ENCODE measurements at regions not wholly inside any gene's neighbourhood (a gene's known extent, or its start where the extent isn't known, plus 50 kb on each side); places are given as distances from the start of the nearest gene placed in this dataset.

DNA sequence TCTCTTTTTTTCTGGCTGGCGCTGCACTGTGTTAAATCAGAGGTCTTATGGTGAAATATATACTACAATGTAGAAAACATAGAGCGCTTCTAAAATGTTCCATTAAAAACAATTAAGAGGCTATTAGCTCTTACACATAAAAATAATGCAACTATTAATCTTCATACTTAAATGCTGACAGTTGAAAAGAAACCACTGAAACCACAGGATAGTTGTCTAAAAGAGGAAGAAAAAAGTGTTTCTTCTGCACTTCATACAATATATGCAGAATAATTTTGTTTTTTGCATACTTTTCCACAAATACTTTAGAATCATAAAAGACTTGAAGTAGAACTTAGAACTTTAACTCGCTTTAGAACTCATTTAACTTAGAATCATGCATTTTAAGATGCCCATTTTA is 170.5 kb downstream of the PYDC2 start:
- in situ Hi-C loops (cut with MboI; ENCODE audit: low pct_unique_long_range_greater_than_20kb, low sequenced_read_pairs, unreplicated experiment) = no loop called here
- DNase-seq (ENCODE audit: low spot score) = no peak
- TF ChIP-seq, protein P1, sequence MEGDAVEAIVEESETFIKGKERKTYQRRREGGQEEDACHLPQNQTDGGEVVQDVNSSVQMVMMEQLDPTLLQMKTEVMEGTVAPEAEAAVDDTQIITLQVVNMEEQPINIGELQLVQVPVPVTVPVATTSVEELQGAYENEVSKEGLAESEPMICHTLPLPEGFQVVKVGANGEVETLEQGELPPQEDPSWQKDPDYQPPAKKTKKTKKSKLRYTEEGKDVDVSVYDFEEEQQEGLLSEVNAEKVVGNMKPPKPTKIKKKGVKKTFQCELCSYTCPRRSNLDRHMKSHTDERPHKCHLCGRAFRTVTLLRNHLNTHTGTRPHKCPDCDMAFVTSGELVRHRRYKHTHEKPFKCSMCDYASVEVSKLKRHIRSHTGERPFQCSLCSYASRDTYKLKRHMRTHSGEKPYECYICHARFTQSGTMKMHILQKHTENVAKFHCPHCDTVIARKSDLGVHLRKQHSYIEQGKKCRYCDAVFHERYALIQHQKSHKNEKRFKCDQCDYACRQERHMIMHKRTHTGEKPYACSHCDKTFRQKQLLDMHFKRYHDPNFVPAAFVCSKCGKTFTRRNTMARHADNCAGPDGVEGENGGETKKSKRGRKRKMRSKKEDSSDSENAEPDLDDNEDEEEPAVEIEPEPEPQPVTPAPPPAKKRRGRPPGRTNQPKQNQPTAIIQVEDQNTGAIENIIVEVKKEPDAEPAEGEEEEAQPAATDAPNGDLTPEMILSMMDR (IDR thresholded peaks at IDR 0.05; ENCODE audit: extremely low read depth, insufficient read depth, missing control alignments) = no peak

DNA sequence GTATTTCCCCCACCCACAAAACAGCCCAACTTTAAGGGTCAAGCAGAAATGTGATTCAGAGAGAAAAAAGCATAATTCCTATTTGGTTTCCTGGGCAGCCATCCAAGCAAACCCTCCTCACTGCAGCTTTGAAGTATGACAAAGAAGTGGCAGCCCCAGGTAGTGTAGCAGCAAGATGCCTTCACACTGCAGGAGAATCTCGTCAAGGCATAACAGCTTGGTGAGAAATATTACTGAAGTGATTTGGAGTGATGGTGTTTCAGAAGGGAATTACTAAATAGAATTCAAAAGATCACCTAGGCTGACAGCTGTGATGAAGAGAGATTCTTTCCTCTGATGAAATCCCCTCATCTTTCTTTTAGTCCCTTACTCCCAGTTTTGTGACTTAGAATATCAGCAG is 173.9 kb downstream of the PYDC2 start:
- TF ChIP-seq, protein P1 (IDR thresholded peaks at IDR 0.05; ENCODE audit: extremely low read depth, insufficient read depth, missing control alignments) = no peak
- no peak for DNase-seq (ENCODE audit: low spot score)
- in situ Hi-C loops (cut with MboI; ENCODE audit: low pct_unique_long_range_greater_than_20kb, low sequenced_read_pairs, unreplicated experiment) = no loop called here

DNA sequence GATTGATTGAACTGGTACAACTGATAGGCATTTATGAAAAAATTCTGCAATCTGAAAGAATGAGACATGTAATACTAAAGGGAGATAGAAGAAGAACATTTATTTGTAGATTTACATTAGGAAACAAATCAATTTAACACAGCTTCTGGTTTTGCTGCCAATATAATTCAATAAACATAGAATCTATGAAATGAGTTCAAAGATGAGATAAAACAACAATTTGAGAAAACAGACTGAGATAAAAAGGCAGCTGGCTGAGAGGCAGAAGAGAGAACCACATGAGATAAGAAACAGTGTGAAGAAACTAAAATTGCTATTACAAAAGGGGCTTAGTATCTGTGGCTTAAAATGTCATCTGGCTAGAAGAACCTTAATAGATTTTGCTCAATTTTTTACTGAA is 176.6 kb downstream of the PYDC2 start:
- TF ChIP-seq, protein P1 (IDR thresholded peaks at IDR 0.05; ENCODE audit: extremely low read depth, insufficient read depth, missing control alignments) = no peak
- no peak for DNase-seq (ENCODE audit: low spot score)
- in situ Hi-C loops (cut with MboI; ENCODE audit: low pct_unique_long_range_greater_than_20kb, low sequenced_read_pairs, unreplicated experiment) = no loop called here

DNA sequence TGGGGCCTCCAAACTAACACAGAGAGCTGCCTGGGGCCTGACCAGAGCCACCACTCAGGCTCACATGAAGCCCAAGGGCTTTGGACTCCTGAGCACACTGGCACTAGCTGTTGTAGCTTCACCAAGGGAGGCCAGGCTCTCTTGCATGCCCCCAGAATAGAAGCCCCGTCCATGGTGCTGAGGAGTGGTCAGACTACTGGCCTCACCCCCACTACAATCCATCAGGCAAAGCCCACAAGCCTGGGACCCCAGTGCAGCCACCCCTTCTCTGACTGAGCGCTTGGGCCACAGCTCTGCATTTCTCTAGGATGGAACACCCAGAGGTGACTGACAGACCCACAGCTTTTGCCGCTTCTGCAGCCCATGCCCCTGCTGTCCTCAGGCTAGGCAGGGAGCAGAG is 180.8 kb downstream of the PYDC2 start:
- no peak for DNase-seq (ENCODE audit: low spot score)
- TF ChIP-seq, protein P1 (IDR thresholded peaks at IDR 0.05; ENCODE audit: extremely low read depth, insufficient read depth, missing control alignments) = no peak
- in situ Hi-C loops (cut with MboI; ENCODE audit: low pct_unique_long_range_greater_than_20kb, low sequenced_read_pairs, unreplicated experiment) = no loop called here

DNA sequence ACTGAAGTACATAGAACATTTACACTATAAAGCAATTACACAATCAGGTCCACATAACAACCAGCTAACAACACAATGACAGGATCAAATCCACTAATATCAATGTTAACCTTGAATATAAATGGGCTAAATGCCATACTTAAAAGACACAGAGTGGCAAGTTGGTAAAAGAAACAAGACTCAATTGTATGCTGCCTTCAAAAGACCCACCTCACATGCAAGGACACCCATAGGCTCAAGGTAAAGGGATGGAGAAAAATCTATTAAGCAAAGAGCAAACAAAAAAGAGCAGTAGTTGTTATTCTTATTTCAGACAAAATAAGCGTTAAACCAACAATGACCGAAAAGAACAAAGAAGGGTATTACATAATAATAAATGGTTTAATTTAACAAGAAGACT is 183.3 kb downstream of the PYDC2 start:
- TF ChIP-seq, protein P1 (IDR thresholded peaks at IDR 0.05; ENCODE audit: extremely low read depth, insufficient read depth, missing control alignments) = no peak
- in situ Hi-C loops (cut with MboI; ENCODE audit: low pct_unique_long_range_greater_than_20kb, low sequenced_read_pairs, unreplicated experiment) = no loop called here
- no peak for DNase-seq (ENCODE audit: low spot score)

DNA sequence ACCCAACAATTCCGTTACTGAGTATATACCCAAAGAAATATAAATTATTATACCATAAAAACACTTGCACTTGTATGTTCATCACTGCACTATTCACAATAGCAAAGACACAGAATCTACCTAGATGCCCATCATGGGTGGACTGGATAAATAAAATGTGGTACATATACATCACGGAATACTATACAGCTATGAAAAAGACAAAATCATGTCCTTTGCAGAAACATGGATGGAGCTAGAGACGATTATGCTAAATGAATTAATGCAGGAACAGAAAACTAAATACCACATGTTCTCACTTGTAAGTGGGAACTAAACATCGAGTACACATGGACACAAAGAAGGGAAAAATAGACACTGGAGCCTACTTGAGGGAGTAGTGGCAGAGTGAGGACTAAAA is 185.3 kb downstream of the PYDC2 start:
- in situ Hi-C loops (cut with MboI; ENCODE audit: low pct_unique_long_range_greater_than_20kb, low sequenced_read_pairs, unreplicated experiment) = no loop called here
- DNase-seq (ENCODE audit: low spot score) = no peak
- TF ChIP-seq, protein P1 (IDR thresholded peaks at IDR 0.05; ENCODE audit: extremely low read depth, insufficient read depth, missing control alignments) = no peak

DNA sequence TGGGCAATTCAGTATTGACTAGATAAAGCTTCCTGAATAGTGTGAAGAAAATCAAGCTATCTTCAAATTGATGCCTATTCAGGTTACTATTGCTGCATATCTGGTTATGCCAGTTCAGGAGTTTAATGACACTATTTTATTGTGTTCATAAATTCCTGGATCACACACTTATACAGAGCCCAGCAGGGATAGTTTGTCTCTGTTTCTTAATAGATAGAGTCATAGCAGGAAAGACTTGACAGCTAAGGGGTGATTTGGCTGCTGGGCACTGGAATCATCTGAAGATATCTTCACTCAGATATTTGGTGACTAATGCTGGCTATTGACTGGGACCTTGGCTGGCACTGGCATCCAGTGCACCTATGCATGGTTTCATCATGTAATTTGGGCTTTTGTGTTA is 187.8 kb downstream of the PYDC2 start:
- TF ChIP-seq, protein P1 (IDR thresholded peaks at IDR 0.05; ENCODE audit: extremely low read depth, insufficient read depth, missing control alignments) = no peak
- in situ Hi-C loops (cut with MboI; ENCODE audit: low pct_unique_long_range_greater_than_20kb, low sequenced_read_pairs, unreplicated experiment) = no loop called here
- no peak for DNase-seq (ENCODE audit: low spot score)
